Neural cell (in vitro differentiated cells): ENCODE measurements at regions not wholly inside any gene's neighbourhood (a gene's known extent, or its start where the extent isn't known, plus 50 kb on each side); places are given as distances from the start of the nearest gene placed in this dataset.

Source experiments
- CTCF ChIP-seq: fragments of 450-650 bp; IDR thresholded peaks from 2 replicates; pipeline ENCODE4 v1.5.1; 2014; ENCODE audit warnings: antibody characterized with exemption, mild to moderate bottlenecking, moderate library complexity; ENCODE audit not compliant: poor library complexity, severe bottlenecking
- EP300 ChIP-seq: fragments of 450-650 bp; conservative IDR thresholded peaks from 2 replicates; pipeline ENCODE4 v1.6.1; 2014; ENCODE audit warnings: antibody characterized with exemption, mild to moderate bottlenecking, moderate library complexity; ENCODE audit not compliant: poor library complexity, severe bottlenecking

- no peak for TF ChIP-seq EP300
- no peak for TF ChIP-seq CTCF
Observed at GRCh38 chr20:57804470-57805250, 94.8 kb upstream of the PMEPA1 start.
